NCI-H2196 treated with DMSO at 0.1 percent for 48 hours (cell line): ENCODE measurements at regions not wholly inside any gene's neighbourhood (a gene's known extent, or its start where the extent isn't known, plus 50 kb on each side); places are given as distances from the start of the nearest gene placed in this dataset.
"Not testable (repeated sequence)": the region's sequence is repeated elsewhere in the genome, so short reads cannot be mapped to it uniquely, and the experiment has no call there.

ENCODE experiments used
- DNase-seq: peaks from one replicate; lab custom pipeline; 2025; ENCODE audit not compliant: unreplicated experiment; lab: John Stamatoyannopoulos, UW

DNA sequence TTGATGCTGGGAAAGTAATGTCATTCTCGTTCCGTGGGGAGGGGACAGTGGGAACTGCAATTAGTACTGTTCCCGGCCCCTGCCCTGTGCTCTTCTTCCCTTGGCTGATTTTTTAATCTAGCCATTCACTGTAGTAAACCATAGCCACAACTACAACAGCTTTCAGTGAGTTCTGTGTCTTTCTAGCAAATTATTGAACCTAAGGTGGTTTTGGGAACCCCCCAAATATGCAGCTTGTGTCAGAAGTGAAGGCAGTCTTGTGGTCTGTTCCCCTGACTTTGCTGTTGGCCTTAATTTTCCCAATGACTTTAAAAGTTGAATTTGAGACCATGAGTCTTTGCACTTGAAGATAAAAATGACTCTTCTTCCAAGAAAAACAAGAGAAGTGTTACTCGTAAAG lies 114.3 kb upstream of the ETV6 start:
- no peak for DNase-seq

DNA sequence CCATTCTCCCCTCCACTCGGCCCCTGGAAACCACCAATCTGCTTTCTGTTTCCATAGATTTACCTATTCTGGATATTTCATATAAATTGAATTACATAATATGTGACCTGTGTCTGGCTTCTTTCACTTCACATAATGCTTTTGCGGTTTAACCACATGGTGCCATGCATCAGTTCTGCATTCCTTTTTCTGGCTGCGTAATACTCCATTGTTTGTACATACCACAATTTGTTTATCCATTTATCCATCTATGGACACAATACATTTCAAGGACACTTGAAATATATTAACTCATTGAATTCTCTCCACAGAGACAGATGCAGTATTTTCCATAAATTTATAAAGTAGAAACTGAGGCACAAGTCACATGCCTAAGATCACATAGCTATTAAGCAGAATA lies 110.3 kb upstream of the ETV6 start:
- no peak for DNase-seq

DNA sequence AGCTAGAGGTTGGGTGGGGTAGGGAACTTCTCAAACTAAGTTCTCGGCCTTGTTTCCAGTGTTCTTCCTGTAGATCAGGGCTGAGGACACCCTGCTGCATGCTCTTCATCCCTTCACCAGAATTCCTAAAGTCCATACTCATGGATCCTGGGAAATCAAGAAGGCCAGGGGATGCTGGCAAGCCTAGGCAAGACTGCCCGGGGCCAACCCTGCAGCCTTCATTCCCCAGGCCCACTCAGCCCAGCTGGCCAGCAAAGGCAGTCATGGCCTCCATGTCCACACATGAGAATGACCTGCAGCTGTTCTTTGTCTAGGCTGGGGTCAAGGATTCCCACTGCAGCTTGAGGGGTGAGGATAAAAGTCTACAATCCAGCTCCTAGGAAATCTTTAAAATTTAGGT lies 109.3 kb upstream of the ETV6 start:
- DNase-seq = no peak

DNA sequence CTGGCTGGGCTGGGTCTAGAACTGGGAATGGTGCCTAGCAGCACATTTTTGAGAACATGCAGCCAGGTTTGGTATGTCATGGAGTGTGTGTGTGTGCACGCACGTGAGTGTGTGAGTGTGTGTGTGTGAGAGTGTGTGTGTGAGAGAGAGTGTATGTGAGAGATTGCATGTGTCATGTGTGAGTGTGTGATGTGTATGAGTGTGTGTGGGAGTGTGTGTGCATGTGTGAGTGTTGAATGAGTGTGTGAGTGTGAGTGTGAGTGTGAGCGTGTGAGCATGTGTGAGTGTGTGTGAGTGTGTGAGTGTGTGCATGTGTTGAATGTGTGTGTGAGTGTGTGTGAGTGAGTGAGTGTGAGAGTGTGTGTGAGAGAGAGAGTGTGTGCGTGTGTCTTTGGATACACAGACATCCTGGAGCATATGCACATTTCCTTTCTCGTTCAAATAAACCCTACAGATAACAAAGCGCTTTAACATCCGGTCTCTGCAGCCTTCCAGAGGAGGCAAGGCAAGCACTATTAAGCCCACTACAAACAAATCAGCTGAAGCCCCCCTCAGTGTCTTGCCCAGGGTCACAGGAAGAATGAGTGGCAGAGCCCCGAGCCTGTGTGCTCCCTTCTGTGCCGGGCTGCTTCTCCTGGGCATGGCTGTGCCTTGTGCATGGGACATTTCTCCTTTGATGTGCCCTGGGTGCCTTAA lies 108.7 kb upstream of the ETV6 start:
- DNase-seq = no peak

DNA sequence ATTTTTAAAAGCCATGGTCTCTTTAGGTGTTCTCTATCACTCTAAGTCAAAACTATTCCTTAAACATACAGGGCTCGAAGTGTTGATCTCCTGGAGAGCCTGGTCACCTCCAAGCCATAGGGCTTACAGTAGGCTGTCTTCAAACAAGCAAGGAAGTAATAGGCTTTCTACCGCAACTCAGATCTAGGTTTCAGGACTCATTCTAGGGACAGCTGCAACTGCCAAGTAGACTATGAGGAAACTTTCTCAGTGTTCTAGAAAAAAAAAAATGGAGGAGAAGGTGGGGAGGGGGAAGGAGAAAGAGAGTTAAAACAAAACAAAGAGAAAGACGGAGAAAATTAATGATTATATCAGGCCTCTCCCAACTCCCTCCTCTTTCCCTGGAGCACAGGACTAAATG lies 106.9 kb upstream of the ETV6 start:
- DNase-seq = no peak

DNA sequence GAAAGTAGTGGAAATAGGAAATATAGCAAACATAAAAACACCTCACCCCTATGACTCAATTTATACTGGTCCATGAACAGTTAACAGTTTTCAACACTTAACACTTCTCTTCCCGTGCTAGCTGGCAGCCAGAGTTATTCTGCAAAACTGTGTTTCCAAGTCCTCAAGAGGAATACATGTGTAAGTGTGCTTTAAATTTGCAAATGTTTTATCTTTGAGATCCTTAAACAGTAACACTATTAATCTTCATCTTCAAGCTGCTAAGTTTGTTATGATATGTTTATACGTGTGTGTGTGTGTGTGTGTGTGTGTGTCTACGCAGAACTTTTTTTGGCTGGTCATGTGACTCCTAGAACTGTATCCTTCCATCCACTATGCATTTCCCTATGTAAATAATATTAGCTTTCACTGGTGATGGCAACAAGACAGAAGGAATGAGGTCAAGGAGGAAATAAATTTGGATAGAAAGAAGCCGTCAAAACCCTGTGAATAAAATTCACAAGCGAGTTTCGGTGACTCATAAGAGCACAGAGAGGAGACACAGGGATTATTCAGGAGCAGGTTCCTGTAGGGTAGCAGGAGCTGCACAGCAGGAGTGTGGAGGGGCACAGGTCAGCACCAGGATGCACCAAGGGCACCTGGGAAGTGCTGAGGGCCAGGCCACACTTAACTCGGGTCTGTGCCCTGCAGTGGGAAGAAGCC lies 105.9 kb upstream of the ETV6 start:
- DNase-seq = no peak

DNA sequence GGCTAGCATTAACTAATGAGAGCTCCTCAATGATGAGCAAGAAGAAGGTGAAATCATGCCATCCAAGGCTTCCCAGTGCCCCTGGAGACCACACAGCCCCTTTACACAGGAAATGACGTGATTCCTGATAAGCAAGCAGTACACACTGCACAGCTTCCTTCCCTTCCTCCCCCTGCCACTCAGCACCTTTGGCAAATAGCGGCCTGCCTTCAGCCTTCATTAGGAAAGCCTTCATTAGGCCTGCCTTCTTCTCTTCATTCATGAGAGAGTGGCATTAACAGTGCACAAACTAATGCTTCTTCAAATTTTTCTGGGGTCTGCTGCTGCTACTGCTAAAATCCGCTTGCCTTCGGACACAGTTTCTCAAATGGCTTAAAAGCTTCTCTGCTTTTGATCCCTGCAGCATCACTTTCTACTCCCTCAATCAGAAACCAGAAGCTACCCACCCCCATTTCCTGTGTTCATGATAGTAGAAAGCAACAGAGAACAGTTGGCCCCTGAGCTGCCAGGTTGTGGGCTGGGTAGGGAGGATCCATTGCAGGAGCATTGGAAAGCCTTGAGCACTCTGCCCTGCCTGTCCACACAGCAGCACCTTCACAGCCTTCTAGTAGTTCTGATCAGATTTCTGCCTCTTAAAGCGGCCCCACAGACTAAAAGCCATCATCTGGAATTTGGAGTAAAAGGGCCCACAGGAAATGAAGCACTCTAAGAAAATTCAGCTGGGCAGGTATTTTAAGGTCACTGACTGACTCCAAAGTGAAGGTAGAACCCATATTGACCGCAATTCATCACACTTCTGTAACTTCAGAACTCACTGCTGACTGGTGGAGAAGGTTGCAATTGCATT lies 103.8 kb upstream of the ETV6 start:
- DNase-seq = no peak

DNA sequence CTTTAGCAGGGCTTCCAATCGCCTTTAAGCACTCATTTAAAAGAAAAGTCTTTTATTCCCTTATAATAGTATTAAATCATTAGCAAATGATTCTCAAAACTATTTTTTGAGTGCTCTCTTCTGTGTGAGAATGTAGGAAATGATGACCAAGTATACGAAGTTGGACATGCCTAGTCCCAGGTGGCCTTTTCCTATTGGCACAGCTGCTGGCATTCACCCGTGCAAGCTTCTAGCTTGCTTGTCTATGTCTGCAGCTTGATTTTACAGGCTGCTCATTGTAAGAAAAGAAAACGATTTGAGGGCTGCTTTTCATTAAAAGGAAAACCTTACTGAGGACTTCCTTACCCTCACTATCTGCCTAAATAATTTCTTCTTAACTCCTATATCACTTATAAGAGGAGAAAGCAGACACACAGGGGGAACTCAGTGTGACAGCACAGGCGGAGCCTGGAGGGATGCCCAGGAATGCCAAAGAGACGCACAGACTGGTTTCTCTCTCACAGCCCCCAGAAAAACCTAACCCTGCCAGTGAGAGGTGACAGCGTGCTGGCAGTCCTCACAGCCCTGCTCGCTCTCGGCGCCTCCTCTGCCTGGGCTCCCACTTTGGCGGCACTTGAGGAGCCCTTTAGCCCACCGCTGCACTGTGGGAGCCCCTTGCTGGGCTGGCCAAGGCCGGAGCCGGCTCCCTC lies 102.7 kb upstream of the ETV6 start:
- not testable (repeated sequence) for DNase-seq

DNA sequence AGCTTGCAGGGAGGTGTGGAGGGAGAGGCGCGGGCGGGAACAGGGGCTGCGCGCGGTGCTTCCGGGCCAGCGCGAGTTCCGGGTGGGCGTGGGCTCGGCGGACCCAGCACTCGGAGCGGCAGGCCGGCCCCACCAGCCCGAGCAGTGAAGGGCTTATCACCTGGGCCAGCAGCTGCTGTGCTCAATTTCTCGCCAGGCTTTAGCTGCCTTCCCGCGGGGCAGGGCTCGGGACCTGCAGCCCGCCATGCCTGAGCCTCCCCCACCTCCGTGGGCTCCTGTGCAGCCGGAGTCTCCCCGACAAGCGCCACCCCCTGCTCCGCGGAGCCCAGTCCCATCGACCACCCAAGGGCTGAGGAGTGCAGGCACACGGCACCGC lies 102.2 kb upstream of the ETV6 start:
- not testable (repeated sequence) for DNase-seq

DNA sequence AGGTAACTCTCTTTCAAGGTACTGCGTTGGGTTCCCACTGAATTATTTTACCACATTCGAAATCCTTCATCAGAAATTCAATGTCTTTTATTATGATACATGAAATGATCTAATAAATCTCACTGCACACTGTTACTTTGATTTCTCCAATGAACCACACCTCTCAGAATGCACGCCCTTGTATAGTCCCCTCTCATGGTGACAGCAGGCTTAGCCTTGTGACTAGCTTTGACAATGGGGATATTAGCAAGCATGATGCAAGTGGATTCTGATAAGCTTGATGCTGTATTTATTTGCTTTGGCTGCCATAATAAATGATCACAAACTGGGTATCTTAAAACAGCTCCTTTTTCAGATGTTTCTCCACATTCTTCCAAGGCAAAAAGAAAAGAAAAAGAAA lies 100.4 kb upstream of the ETV6 start:
- DNase-seq = no peak

DNA sequence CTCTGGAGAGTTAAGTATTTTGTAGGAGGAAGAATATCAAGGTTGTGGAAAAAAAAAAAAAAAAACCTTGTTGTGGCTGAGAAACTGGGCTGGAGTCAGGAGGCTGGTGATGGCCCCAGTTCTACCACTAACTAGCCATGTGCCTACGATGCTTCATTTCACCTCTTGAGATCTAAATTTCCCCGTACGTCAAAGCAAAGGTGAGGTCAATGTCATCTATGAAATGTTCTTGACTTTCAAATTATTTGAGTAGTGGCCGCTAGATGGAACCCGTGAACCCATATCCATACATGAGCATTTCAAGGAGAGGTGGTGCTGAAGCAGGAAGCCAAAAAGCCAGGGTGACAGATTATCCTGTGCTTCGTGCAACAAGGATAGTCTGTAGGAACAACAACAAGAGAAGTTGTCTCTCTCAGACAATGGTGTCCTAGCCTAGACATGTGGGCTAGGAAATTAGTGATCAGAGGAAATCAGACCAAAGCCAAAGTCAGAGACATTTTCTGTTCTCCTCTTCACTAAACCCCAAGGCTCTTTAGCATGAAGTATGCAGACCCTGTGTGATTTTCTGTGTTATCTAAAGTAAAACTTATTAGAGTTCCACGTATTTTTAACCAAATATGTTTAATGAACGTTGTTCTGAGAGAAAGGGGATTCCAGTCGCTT lies 95.5 kb upstream of the ETV6 start:
- peak; percentile 59 for DNase-seq

DNA sequence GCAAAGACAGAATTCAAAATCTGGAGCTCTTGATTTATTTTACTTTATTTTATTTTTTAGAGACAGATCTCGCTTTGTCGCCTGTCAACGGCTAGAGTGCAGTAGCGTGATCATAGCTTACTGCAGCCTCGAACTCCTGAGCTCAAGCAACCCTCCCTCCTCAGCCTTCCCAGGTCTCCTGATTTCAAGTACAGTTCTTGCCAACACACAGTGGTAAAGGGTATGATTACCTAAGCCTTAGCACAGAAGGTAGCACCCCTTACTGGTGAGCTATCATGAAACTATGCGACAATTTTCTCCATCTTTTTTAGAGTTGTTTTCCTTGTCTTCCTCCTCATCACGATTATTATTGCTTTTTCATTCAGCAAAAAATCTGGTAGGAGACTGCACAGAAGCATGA lies 94.3 kb upstream of the ETV6 start:
- no peak for DNase-seq

DNA sequence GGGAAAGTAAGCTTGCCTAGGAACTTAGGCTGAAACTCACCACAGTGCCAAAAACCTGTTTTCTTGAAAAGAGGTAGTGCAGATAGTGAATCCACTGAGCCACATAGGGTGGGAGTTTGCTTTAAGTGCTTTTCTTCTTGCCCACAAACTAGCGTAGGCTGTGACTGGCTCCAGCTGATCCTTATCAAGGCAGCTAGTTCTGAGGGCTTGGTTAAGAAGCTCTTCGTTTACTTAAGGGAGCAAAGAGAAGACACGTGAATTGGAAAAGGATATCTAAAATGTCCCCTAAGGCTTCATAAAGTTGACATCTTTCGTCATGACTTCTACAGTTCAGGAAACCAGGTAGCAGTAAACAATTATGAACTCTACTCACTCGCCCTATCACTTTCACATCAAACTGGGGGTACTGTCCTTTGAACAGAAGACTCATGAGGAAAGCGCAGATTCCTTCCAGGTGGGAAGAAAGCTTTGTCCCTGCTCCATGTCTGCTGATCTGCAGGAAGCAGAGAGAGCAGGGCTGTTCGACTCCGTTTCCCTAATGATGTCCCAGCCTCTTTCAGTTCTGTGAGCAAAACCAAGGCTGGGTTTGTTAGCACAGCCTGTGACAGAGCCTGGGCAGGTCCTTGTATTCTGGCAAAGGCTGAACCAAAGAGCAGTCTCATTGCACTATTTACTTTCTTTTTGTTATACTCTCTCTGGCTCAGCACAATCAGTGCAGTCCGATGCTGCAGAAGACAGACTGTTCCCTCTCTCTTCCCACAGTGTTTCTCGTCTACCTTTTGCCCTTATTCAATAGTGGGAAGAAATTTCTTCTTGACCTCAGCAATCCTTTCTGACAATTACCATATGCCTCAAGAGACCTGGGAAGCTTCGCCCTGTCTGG lies 93.5 kb upstream of the ETV6 start:
- no peak for DNase-seq

DNA sequence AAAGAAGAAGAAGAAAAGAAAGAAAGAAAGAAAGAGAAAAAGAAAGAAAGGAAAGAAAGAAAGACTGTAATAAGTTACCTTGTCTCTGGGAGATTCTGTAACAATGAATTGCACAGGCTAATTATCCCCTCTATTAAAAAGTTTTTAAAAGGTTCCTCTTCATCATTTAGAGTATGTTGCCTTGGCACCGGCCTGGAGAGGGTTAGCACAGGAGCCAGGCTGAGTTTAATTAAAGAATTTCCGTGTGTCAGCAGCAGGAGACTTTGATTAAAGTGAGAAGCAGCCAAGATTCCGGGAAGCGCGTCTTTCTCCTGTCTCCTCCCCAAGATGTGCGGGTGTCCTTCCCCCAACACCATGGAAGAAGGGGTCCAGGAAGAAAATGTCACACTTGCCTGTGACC lies 92.8 kb upstream of the ETV6 start:
- no peak for DNase-seq

DNA sequence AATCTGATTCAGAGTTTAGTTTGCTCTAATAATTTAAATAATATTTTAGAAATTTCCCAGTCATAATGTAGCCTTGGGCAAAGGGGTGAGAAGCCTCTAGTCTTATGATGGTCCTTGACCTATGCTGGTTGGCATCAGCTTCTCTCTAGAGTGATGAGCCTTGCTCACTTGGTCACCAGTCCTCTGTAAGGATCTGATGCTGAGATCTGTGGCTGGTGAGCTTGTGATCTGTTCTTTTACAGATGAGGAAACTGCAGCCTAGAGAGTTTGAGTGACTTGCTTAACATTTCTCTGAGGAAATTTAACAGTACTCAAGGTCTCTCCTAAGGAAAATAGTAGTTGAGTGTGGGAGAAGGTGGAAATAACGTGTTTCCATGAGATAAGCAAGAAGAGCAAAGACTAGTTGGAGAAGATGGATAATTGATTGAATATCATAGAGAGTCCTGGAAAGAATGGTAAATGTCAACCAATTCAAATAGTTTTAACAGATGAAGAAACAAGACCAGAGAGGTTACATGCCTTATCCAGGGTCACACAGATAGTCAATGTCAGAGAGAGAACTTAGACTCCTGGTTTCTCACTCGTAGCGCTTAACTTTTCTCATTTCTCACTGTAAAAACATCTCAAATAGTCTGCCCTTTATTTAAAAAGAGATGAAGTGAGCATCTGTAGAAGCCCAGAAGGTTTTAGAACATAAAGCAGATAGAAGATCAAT lies 89.7 kb upstream of the ETV6 start:
- no peak for DNase-seq

DNA sequence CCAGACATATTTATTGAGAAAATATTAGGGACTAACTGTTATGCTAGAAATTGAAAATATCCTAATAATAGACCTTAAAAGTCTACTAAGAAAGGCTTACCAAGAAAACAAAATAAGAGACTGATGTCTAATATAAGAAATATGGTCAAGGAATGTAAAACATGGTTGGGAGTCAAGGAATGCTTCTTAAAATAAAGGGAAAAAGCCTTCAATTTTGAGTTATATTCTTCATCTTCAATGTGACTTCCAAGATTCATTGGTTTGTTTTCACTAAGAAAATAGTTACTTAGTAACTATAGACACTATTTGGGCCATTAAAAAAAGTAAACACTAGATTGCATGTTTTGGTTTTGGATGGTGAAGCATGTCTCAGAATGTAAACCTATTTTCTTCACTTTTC lies 88.1 kb upstream of the ETV6 start:
- no peak for DNase-seq

DNA sequence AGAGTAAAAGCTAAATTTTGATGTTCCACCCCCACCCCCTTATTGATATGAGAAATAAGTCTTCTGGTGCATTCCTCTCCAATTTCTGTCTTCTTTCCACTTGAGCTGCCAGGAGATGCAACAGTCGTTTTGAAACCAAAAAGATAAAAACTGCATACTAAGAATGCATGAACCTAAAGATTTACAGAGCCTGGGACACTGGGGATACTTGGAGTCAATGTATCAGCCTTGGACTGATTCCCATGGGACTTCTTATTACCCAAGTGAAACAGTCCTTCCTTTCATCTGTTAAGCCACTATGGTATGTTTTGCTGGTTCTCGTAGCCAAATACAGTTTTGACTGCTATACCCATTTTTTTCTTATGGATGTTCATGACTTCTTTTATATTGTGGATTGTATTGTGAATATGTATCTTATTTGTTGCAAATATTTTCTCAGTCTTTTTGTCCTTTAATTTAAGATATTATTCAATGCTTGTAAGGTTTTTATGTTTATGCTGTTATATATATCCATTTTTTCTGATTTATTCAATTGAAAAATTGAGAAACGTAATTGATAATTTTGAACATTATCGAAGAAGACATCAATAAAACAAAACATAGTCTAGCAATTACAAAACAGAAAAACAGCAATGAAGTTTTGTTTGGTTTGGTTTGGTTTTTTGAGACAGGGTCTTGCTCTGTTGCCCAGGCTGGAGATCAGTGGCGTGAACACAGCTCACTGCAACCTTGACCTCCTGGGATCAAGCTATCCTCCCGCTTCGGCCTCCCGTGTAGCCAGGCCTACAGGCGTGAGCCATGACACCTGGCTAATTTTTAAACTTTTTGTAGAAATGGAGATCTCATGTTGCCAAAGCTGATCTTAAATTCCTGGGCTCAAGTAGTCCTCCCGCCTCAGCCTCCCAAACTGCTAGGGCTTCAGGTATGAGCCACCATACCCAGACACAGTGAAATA lies 85.4 kb upstream of the ETV6 start:
- DNase-seq = no peak

DNA sequence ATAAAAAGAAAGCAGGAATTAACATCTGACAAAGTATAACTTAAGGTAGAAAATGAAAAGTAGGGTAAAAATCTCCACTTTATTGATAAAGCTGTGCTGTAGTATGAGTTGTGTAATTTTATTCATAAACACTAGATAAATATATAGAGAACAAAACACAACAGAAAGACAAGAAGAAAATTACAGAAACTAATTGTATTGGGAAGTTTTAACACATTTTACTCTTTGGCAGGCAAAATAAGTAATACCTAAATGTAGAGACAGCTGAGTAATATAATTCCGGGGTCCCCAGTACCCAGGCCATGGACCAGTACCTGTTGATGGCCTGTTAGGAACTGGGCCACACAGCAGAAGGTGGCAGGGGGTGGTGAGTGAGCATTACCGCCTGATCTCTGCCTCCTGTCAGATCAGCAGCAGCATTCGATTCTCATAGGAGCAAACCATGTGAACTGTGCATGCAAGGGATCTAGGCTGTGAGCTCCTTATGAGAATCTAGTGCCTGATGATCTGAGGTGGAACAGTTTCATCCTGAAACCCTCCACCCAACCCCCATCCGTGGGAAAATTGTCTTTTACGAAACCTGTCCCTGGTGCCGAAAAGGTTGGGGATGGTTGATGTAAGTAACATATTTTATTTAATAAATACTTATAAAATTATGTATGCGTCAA lies 84.4 kb upstream of the ETV6 start:
- DNase-seq = no peak
